ENCODE measurements at regions not wholly inside any gene's neighbourhood (a gene's known extent, or its start where the extent isn't known, plus 50 kb on each side); places are given as distances from the start of the nearest gene placed in this dataset.

DNA sequence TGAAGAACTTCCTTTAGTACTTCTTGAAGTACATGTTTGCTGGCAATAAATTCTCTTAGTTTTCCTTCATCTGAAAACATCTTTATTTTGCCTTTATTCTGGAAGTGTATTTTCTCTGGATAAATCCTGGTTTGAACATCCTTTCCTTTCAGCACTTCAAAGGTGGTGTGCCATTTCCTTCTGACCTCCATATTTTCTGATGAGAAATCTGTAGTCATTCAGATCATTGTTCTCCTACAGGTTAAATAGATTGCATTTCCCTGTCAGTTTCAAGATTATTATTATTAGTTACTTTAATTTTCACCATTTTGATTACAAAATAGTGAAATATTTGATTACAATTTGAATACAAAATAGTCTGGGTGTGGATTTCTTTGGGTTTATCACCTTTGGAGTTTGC is 134.5 kb downstream of the CDH26 start:
- TF ChIP-seq POLR2A (IDR thresholded peaks at IDR 0.05) = no peak
- TF ChIP-seq, protein P1, sequence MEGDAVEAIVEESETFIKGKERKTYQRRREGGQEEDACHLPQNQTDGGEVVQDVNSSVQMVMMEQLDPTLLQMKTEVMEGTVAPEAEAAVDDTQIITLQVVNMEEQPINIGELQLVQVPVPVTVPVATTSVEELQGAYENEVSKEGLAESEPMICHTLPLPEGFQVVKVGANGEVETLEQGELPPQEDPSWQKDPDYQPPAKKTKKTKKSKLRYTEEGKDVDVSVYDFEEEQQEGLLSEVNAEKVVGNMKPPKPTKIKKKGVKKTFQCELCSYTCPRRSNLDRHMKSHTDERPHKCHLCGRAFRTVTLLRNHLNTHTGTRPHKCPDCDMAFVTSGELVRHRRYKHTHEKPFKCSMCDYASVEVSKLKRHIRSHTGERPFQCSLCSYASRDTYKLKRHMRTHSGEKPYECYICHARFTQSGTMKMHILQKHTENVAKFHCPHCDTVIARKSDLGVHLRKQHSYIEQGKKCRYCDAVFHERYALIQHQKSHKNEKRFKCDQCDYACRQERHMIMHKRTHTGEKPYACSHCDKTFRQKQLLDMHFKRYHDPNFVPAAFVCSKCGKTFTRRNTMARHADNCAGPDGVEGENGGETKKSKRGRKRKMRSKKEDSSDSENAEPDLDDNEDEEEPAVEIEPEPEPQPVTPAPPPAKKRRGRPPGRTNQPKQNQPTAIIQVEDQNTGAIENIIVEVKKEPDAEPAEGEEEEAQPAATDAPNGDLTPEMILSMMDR (IDR thresholded peaks at IDR 0.05) = no peak

Data from uterus (tissue), 2 donors.